Gastrocnemius medialis (tissue), 4 donors: ENCODE measurements at regions not wholly inside any gene's neighbourhood (a gene's known extent, or its start where the extent isn't known, plus 50 kb on each side); places are given as distances from the start of the nearest gene placed in this dataset.

Experiments
- CTCF ChIP-seq, 5 experiments: fragments of 450-650 bp in 3 of 5; fragments of 200-600 bp in 2 of 5; sonication (generic) in 2 of 5; IDR thresholded peaks in 4 of 5; conservative IDR thresholded peaks in 1 of 5; 1 replicate in 4 of 5; 2 replicates in 1 of 5; pipeline ENCODE4 v1.5.1; 2016 to 2019; ENCODE audit warnings: antibody characterized with exemption in 5 of 5, mild to moderate bottlenecking in 3 of 5, moderate library complexity in 3 of 5
- POLR2A ChIP-seq, 2 donors: fragments of 450-650 bp; IDR thresholded peaks; one replicate each; pipeline ENCODE4 v1.6.1; 2017; ENCODE audit warnings: antibody characterized with exemption in 2 of 2, mild to moderate bottlenecking in 2 of 2, moderate library complexity in 2 of 2

- TF ChIP-seq POLR2A (IDR thresholded peaks at IDR 0.05) (no peak), CTCF (IDR thresholded peaks at IDR 0.05 in 4 of 5, conservative IDR thresholded peaks at IDR 0.05 in 1 of 5) (no peak)
Measured at GRCh38 chr6:1054653-1055014, 257.3 kb upstream of the FOXQ1 start.
